Endothelial cell of umbilical vein (primary cell): ENCODE measurements at regions not wholly inside any gene's neighbourhood (a gene's known extent, or its start where the extent isn't known, plus 50 kb on each side); places are given as distances from the start of the nearest gene placed in this dataset.

Experiments used
- BruUV-seq: library from RNA; stranded (reverse); fragments of 400-500 nt; replicated peaks from 2 replicates; lab custom pipeline; 2021; lab: Mats Ljungman, UMichigan
- CTCF ChIA-PET: fragments of 300-600, 350-600 bp; sonication (Branson Sonifier 250); formaldehyde crosslinking; loops from one replicate; lab custom pipeline; 2021; ENCODE audit warnings: antibody characterized with exemption, inconsistent platforms; lab: Charles Lee
- POLR2A ChIA-PET: fragments of 300-600, 350-600 bp; sonication (Branson Sonifier 250); formaldehyde crosslinking; loops from one replicate; lab custom pipeline; 2021; ENCODE audit warnings: antibody characterized with exemption, inconsistent platforms; lab: Charles Lee
- DNase-seq: peaks from one replicate; pipeline ENCODE4 v3.0.0-alpha.2; 2011; ENCODE audit warnings: low read depth, low spot score
- FAIRE-seq: peaks from 2 replicates; lab custom pipeline; 2011; peaks lifted over from hg19 to GRCh38; lab: Jason Lieb, UNC
- H2AFZ ChIP-seq: 2 replicates; pipeline ENCODE4 v1.6.0; 2012; ENCODE audit warnings: low read depth, low read length, control low read depth, inconsistent platforms
- H3K27ac ChIP-seq: 2 replicates; pipeline ENCODE4 v1.5.1; 2011; ENCODE audit warnings: low read depth, mild to moderate bottlenecking, control low read depth, low read length, moderate library complexity; ENCODE audit not compliant: insufficient read depth
- H3K27me3 ChIP-seq, 2 experiments: 2 replicates each; pipeline versions ENCODE4 v1.6.0 to v1.6.1; 2011; ENCODE audit warnings: low read length in 2 of 2, mixed read lengths in 1 of 2; ENCODE audit not compliant: control insufficient read depth in 2 of 2, insufficient read depth in 2 of 2
- H3K36me3 ChIP-seq, 2 experiments: 2 replicates in 1 of 2; 3 replicates in 1 of 2; pipeline ENCODE4 v1.5.1; 2011; ENCODE audit warnings: low read length in 2 of 2, mild to moderate bottlenecking in 1 of 2, moderate library complexity in 1 of 2; ENCODE audit not compliant: control insufficient read depth in 2 of 2, insufficient read depth in 2 of 2; ENCODE audit errors: extremely low read depth in 1 of 2
- H3K4me1 ChIP-seq: 3 replicates; pipeline ENCODE4 v1.5.1; 2011; ENCODE audit warnings: mild to moderate bottlenecking, low read length; ENCODE audit not compliant: control insufficient read depth, insufficient read depth; ENCODE audit errors: extremely low read depth
- H3K4me2 ChIP-seq: 2 replicates; pipeline ENCODE4 v1.6.1; 2011; ENCODE audit warnings: low read length, control low read depth, mixed read lengths; ENCODE audit not compliant: insufficient read depth
- H3K4me3 ChIP-seq, 3 experiments: fragments of 200-600 bp in 1 of 3; sonication (generic), shearing (Covaris generic) in 1 of 3; replicated peaks in 1 of 3; 2 replicates each; pipeline ENCODE4 v1.5.1; 2011 to 2016; ENCODE audit warnings: control low read depth in 3 of 3, low read length in 3 of 3, mild to moderate bottlenecking in 2 of 3, inconsistent platforms in 1 of 3, low read depth in 1 of 3, moderate library complexity in 1 of 3; ENCODE audit not compliant: insufficient read depth in 1 of 3
- H3K79me2 ChIP-seq: 2 replicates; pipeline ENCODE4 v1.6.0; 2012; ENCODE audit warnings: low read length, inconsistent platforms; ENCODE audit not compliant: control insufficient read depth, insufficient read depth
- H3K9ac ChIP-seq: replicated peaks from 2 replicates; pipeline ENCODE3; 2011; ENCODE audit warnings: low read length, control low read depth; ENCODE audit not compliant: insufficient read depth; ENCODE audit errors: extremely low read depth
- H3K9me1 ChIP-seq: replicated peaks from 3 replicates; pipeline ENCODE4 v1.6.0; 2011; ENCODE audit warnings: mild to moderate bottlenecking, low read length; ENCODE audit not compliant: control insufficient read depth, insufficient read depth; ENCODE audit errors: extremely low read depth
- H3K9me3 ChIP-seq: replicated peaks from 2 replicates; pipeline ENCODE4 v1.5.1; 2012; ENCODE audit warnings: low read length, inconsistent platforms; ENCODE audit not compliant: control insufficient read depth, insufficient read depth
- H4K20me1 ChIP-seq: replicated peaks from 2 replicates; pipeline ENCODE3; 2011; ENCODE audit warnings: mild to moderate bottlenecking, low read length; ENCODE audit not compliant: control insufficient read depth, insufficient read depth; ENCODE audit errors: extremely low read depth
- EZH2 ChIP-seq: IDR thresholded peaks from 2 replicates; pipeline ENCODE4 v1.6.1; 2012; ENCODE audit warnings: borderline replicate concordance, low read depth, mild to moderate bottlenecking, moderate library complexity, low read length, inconsistent platforms; ENCODE audit not compliant: severe bottlenecking
- FOS ChIP-seq: IDR thresholded peaks from 2 replicates; pipeline ENCODE4 v1.6.1; 2011; ENCODE audit warnings: mild to moderate bottlenecking, low read length, moderate library complexity, borderline replicate concordance; ENCODE audit not compliant: insufficient read depth
- GATA2 ChIP-seq: IDR thresholded peaks from 2 replicates; pipeline ENCODE4 v1.7.0; 2011; ENCODE audit warnings: low read depth, mild to moderate bottlenecking, moderate library complexity, mixed read lengths, low read length; ENCODE audit not compliant: insufficient read length, insufficient read depth
- JUN ChIP-seq: IDR thresholded peaks from 2 replicates; pipeline ENCODE4 v1.6.1; 2011; ENCODE audit warnings: borderline replicate concordance, low read depth; ENCODE audit not compliant: insufficient read length, insufficient read depth
- MYC ChIP-seq: IDR thresholded peaks from one replicate; pipeline ENCODE4 v1.6.1; 2011; ENCODE audit warnings: mild to moderate bottlenecking, low read depth, low read length
- POLR2A ChIP-seq: IDR thresholded peaks from 2 replicates; pipeline ENCODE4 v1.6.1; 2012; ENCODE audit warnings: low read depth, mild to moderate bottlenecking, control low read depth, low read length
- POLR2AphosphoS5 ChIP-seq: IDR thresholded peaks from 2 replicates; pipeline ENCODE4 v1.6.1; 2012; ENCODE audit warnings: low read depth, mild to moderate bottlenecking, control low read depth, low read length, moderate library complexity; ENCODE audit not compliant: insufficient read depth
- dilution Hi-C: fragments of 300-500 bp; cut with MboI; formaldehyde crosslinking; loops from one replicate; pipeline ENCODE4 v1.15.0; 2019; ENCODE audit warnings: low sequenced_read_pairs; ENCODE audit not compliant: extremely low pct_ligation_motif_present
- intact Hi-C: fragments of 100-400 bp; cut with micrococcal nuclease; formaldehyde crosslinking; loops from one replicate; pipeline ENCODE4 v1.10.0; 2022
- TF ChIP-seq, protein P1 (sequence below), 2 donors: IDR thresholded peaks; 1 replicate in 1 of 2; 2 replicates in 1 of 2; pipeline ENCODE4 v1.5.1; 2011; ENCODE audit warnings: low read length in 2 of 2, mild to moderate bottlenecking in 2 of 2, moderate library complexity in 2 of 2, control low read depth in 1 of 2, inconsistent platforms in 1 of 2, low read depth in 1 of 2; ENCODE audit not compliant: insufficient read depth in 1 of 2; ENCODE audit errors: extremely low read depth in 1 of 2
- TF ChIP-seq, protein P2 (sequence below): IDR thresholded peaks from 2 replicates; pipeline ENCODE4 v1.6.1; 2011; ENCODE audit not compliant: insufficient read depth, insufficient read length

DNA sequence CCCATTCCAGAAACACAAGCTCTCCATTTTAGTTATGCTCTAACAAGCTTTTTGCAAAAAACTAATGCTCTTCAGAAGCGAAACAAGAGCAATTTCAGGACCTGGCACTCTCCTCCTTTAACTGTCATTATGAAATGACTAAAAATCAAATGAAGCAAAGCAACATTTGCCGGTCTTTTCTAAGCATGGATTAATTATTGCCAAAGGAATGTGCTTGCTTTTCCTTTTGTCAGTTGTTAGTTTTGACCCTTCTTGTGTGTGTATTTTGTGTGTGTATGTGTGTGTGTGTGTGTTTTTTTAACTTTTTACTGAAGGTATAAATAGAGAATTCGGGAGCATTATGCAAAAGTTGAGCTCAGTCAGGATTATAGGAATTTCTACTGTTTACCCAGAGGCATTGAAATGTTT, 509.1 kb downstream of the TUSC7 start:
- no TSS peak for BruUV-seq
- H2AFZ ChIP-seq = no peak overlapping the region
- no peaks in the 10 kb centered on the region for H3K36me3 ChIP-seq
- dilution Hi-C loops = no loop called here
- H3K9me1 ChIP-seq = no peaks in the 10 kb centered on the region
- H4K20me1 ChIP-seq = no peaks in the 10 kb centered on the region
- no peak for DNase-seq
- no peak overlapping the region for H3K4me3 ChIP-seq
- H3K4me2 ChIP-seq = no peak overlapping the region
- H3K4me1 ChIP-seq = no peaks in the 10 kb centered on the region
- FAIRE-seq = no peak
- CTCF ChIA-PET = interaction anchor here (2.5 kb wide), 1 partner anchor 17 kb away, joined by 6 read pairs; no protein-coding TSS in a partner anchor
- no peak overlapping the region for H3K27ac ChIP-seq
- POLR2A ChIA-PET = no interaction called here
- intact Hi-C loops = no loop called here
- no peaks in the 10 kb centered on the region for H3K27me3 ChIP-seq
- no peaks in the 10 kb centered on the region for H3K9me3 ChIP-seq
- no peaks in the 10 kb centered on the region for H3K79me2 ChIP-seq
- no peak overlapping the region for H3K9ac ChIP-seq
- TF ChIP-seq EZH2 (no peak), GATA2 (no peak), POLR2AphosphoS5 (no peak), MYC (no peak), POLR2A (no peak), JUN (no peak), FOS (no peak)
- TF ChIP-seq, protein P1, sequence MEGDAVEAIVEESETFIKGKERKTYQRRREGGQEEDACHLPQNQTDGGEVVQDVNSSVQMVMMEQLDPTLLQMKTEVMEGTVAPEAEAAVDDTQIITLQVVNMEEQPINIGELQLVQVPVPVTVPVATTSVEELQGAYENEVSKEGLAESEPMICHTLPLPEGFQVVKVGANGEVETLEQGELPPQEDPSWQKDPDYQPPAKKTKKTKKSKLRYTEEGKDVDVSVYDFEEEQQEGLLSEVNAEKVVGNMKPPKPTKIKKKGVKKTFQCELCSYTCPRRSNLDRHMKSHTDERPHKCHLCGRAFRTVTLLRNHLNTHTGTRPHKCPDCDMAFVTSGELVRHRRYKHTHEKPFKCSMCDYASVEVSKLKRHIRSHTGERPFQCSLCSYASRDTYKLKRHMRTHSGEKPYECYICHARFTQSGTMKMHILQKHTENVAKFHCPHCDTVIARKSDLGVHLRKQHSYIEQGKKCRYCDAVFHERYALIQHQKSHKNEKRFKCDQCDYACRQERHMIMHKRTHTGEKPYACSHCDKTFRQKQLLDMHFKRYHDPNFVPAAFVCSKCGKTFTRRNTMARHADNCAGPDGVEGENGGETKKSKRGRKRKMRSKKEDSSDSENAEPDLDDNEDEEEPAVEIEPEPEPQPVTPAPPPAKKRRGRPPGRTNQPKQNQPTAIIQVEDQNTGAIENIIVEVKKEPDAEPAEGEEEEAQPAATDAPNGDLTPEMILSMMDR (IDR thresholded peaks at IDR 0.05; ENCODE audit: extremely low read depth in 1 of 2, insufficient read depth in 1 of 2, low read depth in 1 of 2, low read length in 2 of 2) = no peak
- TF ChIP-seq, protein P2, sequence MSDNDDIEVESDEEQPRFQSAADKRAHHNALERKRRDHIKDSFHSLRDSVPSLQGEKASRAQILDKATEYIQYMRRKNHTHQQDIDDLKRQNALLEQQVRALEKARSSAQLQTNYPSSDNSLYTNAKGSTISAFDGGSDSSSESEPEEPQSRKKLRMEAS = no peak
